Gastrocnemius medialis (tissue), 4 donors: ENCODE measurements at regions not wholly inside any gene's neighbourhood (a gene's known extent, or its start where the extent isn't known, plus 50 kb on each side); places are given as distances from the start of the nearest gene placed in this dataset.

ENCODE experiments used
- ATAC-seq, 2 donors: fragments of 150-250 bp; one replicate each; pipeline ENCODE4 v1.9.1; 2016
- DNase-seq, 2 donors: peaks; one replicate each; pipeline ENCODE4 v3.0.0-alpha.2; 2019
- H3K27ac ChIP-seq, 4 donors: fragments of 200-600 bp; sonication (generic); 1 replicate in 1 of 4; 2 replicates in 3 of 4; pipeline ENCODE4 v1.5.1; 2016 to 2018; ENCODE audit warnings: mild to moderate bottlenecking in 2 of 4, moderate library complexity in 1 of 4
- H3K27me3 ChIP-seq, 3 donors: fragments of 200-600 bp; sonication (generic) in 2 of 3; 1 replicate in 1 of 3; 2 replicates in 2 of 3; pipeline versions ENCODE4 v1.5.1 to v1.6.0; 2016 to 2019; ENCODE audit warnings: mild to moderate bottlenecking in 1 of 3, moderate library complexity in 1 of 3
- H3K36me3 ChIP-seq, 2 donors: fragments of 200-600 bp; sonication (generic) in 1 of 2; one replicate each; pipeline ENCODE4 v1.5.1; 2017 to 2018
- H3K4me1 ChIP-seq, 2 donors: fragments of 200-600 bp; sonication (generic) in 1 of 2; one replicate each; pipeline ENCODE4 v1.5.1; 2016 to 2017; ENCODE audit warnings: mild to moderate bottlenecking in 2 of 2
- H3K4me3 ChIP-seq, 4 donors: fragments of 200-600 bp; sonication (generic) in 3 of 4; 1 replicate in 1 of 4; 2 replicates in 3 of 4; pipeline ENCODE4 v1.5.1; 2016 to 2019; ENCODE audit warnings: mild to moderate bottlenecking in 2 of 4
- H3K9me3 ChIP-seq, 3 donors: fragments of 200-600 bp; sonication (generic) in 2 of 3; 1 replicate in 1 of 3; 2 replicates in 2 of 3; pipeline ENCODE4 v1.5.1; 2016 to 2019
- CTCF ChIP-seq, 5 experiments: fragments of 450-650 bp in 3 of 5; fragments of 200-600 bp in 2 of 5; sonication (generic) in 2 of 5; IDR thresholded peaks in 4 of 5; conservative IDR thresholded peaks in 1 of 5; 1 replicate in 4 of 5; 2 replicates in 1 of 5; pipeline ENCODE4 v1.5.1; 2016 to 2019; ENCODE audit warnings: antibody characterized with exemption in 5 of 5, mild to moderate bottlenecking in 3 of 5, moderate library complexity in 3 of 5
- POLR2A ChIP-seq, 2 donors: fragments of 450-650 bp; IDR thresholded peaks; one replicate each; pipeline ENCODE4 v1.6.1; 2017; ENCODE audit warnings: antibody characterized with exemption in 2 of 2, mild to moderate bottlenecking in 2 of 2, moderate library complexity in 2 of 2
- in situ Hi-C, 4 donors: fragments of 200-750 bp; cut with MboI; loops; one replicate each; pipeline versions ENCODE4 v1.15.0 to v1.8.0; 2017; ENCODE audit warnings: low sequenced_read_pairs in 4 of 4
- intact Hi-C: fragments of 100-400 bp; cut with DNase I; formaldehyde crosslinking; loops from one replicate; pipeline ENCODE4 v1.15.1; 2023; ENCODE audit warnings: low total_unique reads

- Histone ChIP-seq H3K27me3 (no peaks in the 10 kb centered on the region), H3K36me3 (no peaks in the 10 kb centered on the region), H3K27ac (no peak overlapping the region), H3K4me3 (no peak overlapping the region), H3K4me1 (peaks cover 9 to 11% of the 10 kb centered on the region in 2 donors), H3K9me3 (no peaks in the 10 kb centered on the region)
- ATAC-seq (no peak), DNase-seq (no peak)
- intact Hi-C loops (loop anchor here (5.0 kb wide), 1 partner anchor 248 kb away; no protein-coding TSS in a partner anchor), in situ Hi-C loops (loop anchor here in 1 of 4 donors (25.0 kb wide), 1 partner anchor 248 kb away; no protein-coding TSS in a partner anchor)
- no peak for TF ChIP-seq CTCF (IDR thresholded peaks at IDR 0.05 in 4 of 5, conservative IDR thresholded peaks at IDR 0.05 in 1 of 5)
- TF ChIP-seq POLR2A (IDR thresholded peaks at IDR 0.05): no peak
Observed at GRCh38 chr4:151610229-151610628, 150.6 kb downstream of the GATB start.

GRCh38 chr4:151611960-151612359 lies 148.8 kb downstream of the GATB start:
- no peak for DNase-seq
- in situ Hi-C loops: loop anchor here in 1 of 4 donors (25.0 kb wide), 1 partner anchor 250 kb away; no protein-coding TSS in a partner anchor
- no peaks in the 10 kb centered on the region for H3K27me3 ChIP-seq
- no peak overlapping the region for H3K27ac ChIP-seq
- no peaks in the 10 kb centered on the region for H3K9me3 ChIP-seq
- intact Hi-C loops: loop anchor here (5.0 kb wide), 1 partner anchor 250 kb away; no protein-coding TSS in a partner anchor
- TF ChIP-seq POLR2A (IDR thresholded peaks at IDR 0.05): no peak
- TF ChIP-seq CTCF (IDR thresholded peaks at IDR 0.05 in 4 of 5, conservative IDR thresholded peaks at IDR 0.05 in 1 of 5): no peak
- no peak for ATAC-seq
- H3K4me3 ChIP-seq: no peak overlapping the region
- H3K4me1 ChIP-seq: peaks cover 10 to 11% of the 10 kb centered on the region in 2 donors
- H3K36me3 ChIP-seq: no peaks in the 10 kb centered on the region

- H3K27ac ChIP-seq: no peak overlapping the region
- in situ Hi-C loops: loop anchor here in 1 of 4 donors (25.0 kb wide), 1 partner anchor 251 kb away; no protein-coding TSS in a partner anchor
- no peak for ATAC-seq
Observed at GRCh38 chr4:151613290-151613689, 147.5 kb downstream of the GATB start.

GRCh38 chr4:151614561-151614960 lies 146.2 kb downstream of the GATB start:
- H3K4me3 ChIP-seq: no peak overlapping the region
- TF ChIP-seq CTCF (IDR thresholded peaks at IDR 0.05 in 4 of 5, conservative IDR thresholded peaks at IDR 0.05 in 1 of 5) (no peak), POLR2A (IDR thresholded peaks at IDR 0.05) (no peak)
- H3K36me3 ChIP-seq: no peaks in the 10 kb centered on the region
- H3K27ac ChIP-seq: no peak overlapping the region
- H3K27me3 ChIP-seq: no peaks in the 10 kb centered on the region
- intact Hi-C loops (loop anchor here (5.0 kb wide), 1 partner anchor 252 kb away; no protein-coding TSS in a partner anchor), in situ Hi-C loops (loop anchor here in 1 of 4 donors (25.0 kb wide), 1 partner anchor 252 kb away; no protein-coding TSS in a partner anchor)
- DNase-seq: no peak
- no peak for ATAC-seq
- H3K9me3 ChIP-seq: no peaks in the 10 kb centered on the region
- H3K4me1 ChIP-seq: peaks cover 17 to 23% of the 10 kb centered on the region in 2 donors

More at GRCh38 chr4:151613290-151613689, 147.5 kb downstream of the GATB start:
- Histone ChIP-seq H3K36me3 (no peaks in the 10 kb centered on the region), H3K4me1 (peaks cover 10 to 19% of the 10 kb centered on the region in 2 donors), H3K4me3 (no peak overlapping the region), H3K9me3 (no peaks in the 10 kb centered on the region), H3K27me3 (no peaks in the 10 kb centered on the region)
- intact Hi-C loops: loop anchor here (5.0 kb wide), 1 partner anchor 251 kb away; no protein-coding TSS in a partner anchor
- TF ChIP-seq CTCF (IDR thresholded peaks at IDR 0.05 in 4 of 5, conservative IDR thresholded peaks at IDR 0.05 in 1 of 5) (no peak), POLR2A (IDR thresholded peaks at IDR 0.05) (no peak)
- no peak for DNase-seq
